SK-N-MC (cell line): ENCODE measurements at regions not wholly inside any gene's neighbourhood (a gene's known extent, or its start where the extent isn't known, plus 50 kb on each side); places are given as distances from the start of the nearest gene placed in this dataset.

Source experiments
- EZH2 ChIP-seq: fragments of 200-600 bp; sonication (generic); IDR thresholded peaks from one replicate; pipeline ENCODE4 v1.6.1; 2017; ENCODE audit warnings: antibody characterized with exemption
- FOXP2 ChIP-seq: optimal IDR thresholded peaks from 2 replicates; pipeline ENCODE3; 2011; ENCODE audit warnings: mild to moderate bottlenecking, moderate library complexity; ENCODE audit not compliant: insufficient read depth; ENCODE audit errors: extremely low read length, control extremely low read depth
- POLR2AphosphoS5 ChIP-seq: IDR thresholded peaks from 2 replicates; pipeline ENCODE4 v1.6.1; 2012; ENCODE audit warnings: mild to moderate bottlenecking, low read depth, low read length, borderline replicate concordance

- TF ChIP-seq POLR2AphosphoS5 (no peak), EZH2 (no peak), FOXP2 (no peak)
Measured at GRCh38 chr19:27833031-27833430, 1379.9 kb downstream of the UQCRFS1 start.
